Breast epithelium (tissue), 4 donors: ENCODE measurements at regions not wholly inside any gene's neighbourhood (a gene's known extent, or its start where the extent isn't known, plus 50 kb on each side); places are given as distances from the start of the nearest gene placed in this dataset.

Experiments used
- DNase-seq, 2 donors: peaks; one replicate each; pipeline ENCODE4 v3.0.0-alpha.2; 2019; ENCODE audit warnings: low spot score in 2 of 2
- H3K27ac ChIP-seq, 2 donors: fragments of 200-600 bp; sonication (generic) in 1 of 2; one replicate each; pipeline ENCODE4 v1.5.1; 2016 to 2019; ENCODE audit warnings: mild to moderate bottlenecking in 1 of 2
- H3K27me3 ChIP-seq, 2 donors: fragments of 200-600 bp; sonication (generic) in 1 of 2; one replicate each; pipeline versions ENCODE4 v1.5.1 to v1.6.0; 2017 to 2019; ENCODE audit warnings: control low read depth in 1 of 2, mild to moderate bottlenecking in 1 of 2
- H3K36me3 ChIP-seq: fragments of 200-600 bp; one replicate; pipeline ENCODE4 v1.5.1; 2019
- H3K4me1 ChIP-seq, 2 donors: fragments of 200-600 bp; sonication (generic); one replicate each; pipeline ENCODE4 v1.5.1; 2016 to 2019; ENCODE audit warnings: control low read depth in 1 of 2
- H3K4me3 ChIP-seq, 3 donors: fragments of 200-600 bp; sonication (generic); 1 replicate in 2 of 3; 2 replicates in 1 of 3; pipeline ENCODE4 v1.5.1; 2016 to 2019; ENCODE audit warnings: mild to moderate bottlenecking in 3 of 3, moderate library complexity in 2 of 3
- H3K9me3 ChIP-seq, 2 donors: fragments of 200-600 bp; sonication (generic) in 1 of 2; one replicate each; pipeline ENCODE4 v1.5.1; 2016 to 2019; ENCODE audit warnings: control low read depth in 1 of 2
- POLR2A ChIP-seq: fragments of 450-650 bp; IDR thresholded peaks from one replicate; pipeline ENCODE4 v1.6.1; 2016; ENCODE audit warnings: antibody characterized with exemption, mild to moderate bottlenecking, moderate library complexity
- POLR2AphosphoS5 ChIP-seq, 3 donors: sonication (generic); formaldehyde crosslinking; IDR thresholded peaks; one replicate each; pipeline ENCODE4 v1.6.1; 2017; ENCODE audit warnings: antibody characterized with exemption in 3 of 3
- intact Hi-C: fragments of 100-400 bp; cut with DNase I; formaldehyde crosslinking; loops from one replicate; pipeline ENCODE4 v1.15.1; 2023; ENCODE audit warnings: low total_unique reads
- TF ChIP-seq, protein P1 (sequence below), 3 donors: fragments of 450-650 bp; IDR thresholded peaks; one replicate each; pipeline ENCODE4 v1.5.1; 2016 to 2017; ENCODE audit warnings: antibody characterized with exemption in 3 of 3, mild to moderate bottlenecking in 3 of 3, moderate library complexity in 3 of 3

DNA sequence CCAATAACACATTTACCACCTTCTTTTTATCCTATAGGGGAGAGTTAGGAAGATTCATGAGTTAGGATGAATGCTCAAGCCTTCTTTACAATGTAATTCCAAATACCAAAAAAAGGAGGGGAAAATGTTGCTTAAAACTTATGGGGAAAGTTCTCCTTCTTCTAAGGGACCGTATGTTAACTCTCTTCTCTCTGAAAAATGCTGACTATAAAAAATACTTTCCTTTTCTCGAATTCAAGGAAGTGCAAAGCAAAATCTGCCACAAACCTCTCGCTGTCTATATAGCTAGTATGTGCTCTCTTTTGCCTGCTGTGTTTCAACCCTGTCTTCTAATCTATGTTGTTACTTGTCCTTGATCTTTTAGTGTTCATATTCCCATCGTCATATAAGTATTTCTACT lies 768.6 kb upstream of the C9orf72 start:
- no peak for TF ChIP-seq POLR2AphosphoS5 (IDR thresholded peaks at IDR 0.05)
- no peak for TF ChIP-seq POLR2A
- TF ChIP-seq, protein P1, sequence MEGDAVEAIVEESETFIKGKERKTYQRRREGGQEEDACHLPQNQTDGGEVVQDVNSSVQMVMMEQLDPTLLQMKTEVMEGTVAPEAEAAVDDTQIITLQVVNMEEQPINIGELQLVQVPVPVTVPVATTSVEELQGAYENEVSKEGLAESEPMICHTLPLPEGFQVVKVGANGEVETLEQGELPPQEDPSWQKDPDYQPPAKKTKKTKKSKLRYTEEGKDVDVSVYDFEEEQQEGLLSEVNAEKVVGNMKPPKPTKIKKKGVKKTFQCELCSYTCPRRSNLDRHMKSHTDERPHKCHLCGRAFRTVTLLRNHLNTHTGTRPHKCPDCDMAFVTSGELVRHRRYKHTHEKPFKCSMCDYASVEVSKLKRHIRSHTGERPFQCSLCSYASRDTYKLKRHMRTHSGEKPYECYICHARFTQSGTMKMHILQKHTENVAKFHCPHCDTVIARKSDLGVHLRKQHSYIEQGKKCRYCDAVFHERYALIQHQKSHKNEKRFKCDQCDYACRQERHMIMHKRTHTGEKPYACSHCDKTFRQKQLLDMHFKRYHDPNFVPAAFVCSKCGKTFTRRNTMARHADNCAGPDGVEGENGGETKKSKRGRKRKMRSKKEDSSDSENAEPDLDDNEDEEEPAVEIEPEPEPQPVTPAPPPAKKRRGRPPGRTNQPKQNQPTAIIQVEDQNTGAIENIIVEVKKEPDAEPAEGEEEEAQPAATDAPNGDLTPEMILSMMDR (IDR thresholded peaks at IDR 0.05): no peak
- no peaks in the 10 kb centered on the region for H3K36me3 ChIP-seq
- H3K27ac ChIP-seq: no peak overlapping the region
- no peak overlapping the region for H3K4me3 ChIP-seq
- no peaks in the 10 kb centered on the region for H3K4me1 ChIP-seq
- intact Hi-C loops: loop anchor here (10.0 kb wide), 1 partner anchor 563 kb away; no protein-coding TSS in a partner anchor
- DNase-seq: no peak
- no peaks in the 10 kb centered on the region for H3K27me3 ChIP-seq
- no peaks in the 10 kb centered on the region for H3K9me3 ChIP-seq

DNA sequence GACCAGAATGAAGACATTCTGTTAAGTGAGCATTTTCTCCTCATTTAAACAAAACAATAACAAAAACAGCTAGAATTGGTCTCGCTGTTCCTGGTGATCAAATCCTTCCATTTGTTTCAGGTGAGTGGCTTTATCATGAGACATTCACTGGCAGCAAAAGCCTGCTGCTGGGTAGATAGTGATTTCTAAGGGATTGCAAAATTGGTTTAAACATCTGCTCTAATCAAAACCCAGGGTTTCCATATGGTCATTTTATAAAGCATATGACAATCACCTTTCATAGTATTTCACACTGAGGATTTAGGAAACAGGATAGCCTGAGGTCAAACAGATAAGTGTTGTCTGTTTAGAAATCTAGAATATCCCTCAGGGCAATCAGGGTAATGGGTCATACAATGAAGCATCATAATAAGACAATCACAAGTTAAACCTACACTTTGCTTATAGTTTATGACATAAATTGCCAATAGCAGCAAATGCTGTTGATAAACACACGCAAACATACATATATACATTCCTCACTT lies 769.6 kb upstream of the C9orf72 start:
- no peak for DNase-seq
- H3K4me1 ChIP-seq: no peaks in the 10 kb centered on the region
- no peaks in the 10 kb centered on the region for H3K9me3 ChIP-seq
- no peak overlapping the region for H3K4me3 ChIP-seq
- H3K27me3 ChIP-seq: no peaks in the 10 kb centered on the region
- intact Hi-C loops: loop anchor here (10.0 kb wide), 1 partner anchor 562 kb away; no protein-coding TSS in a partner anchor
- no peaks in the 10 kb centered on the region for H3K36me3 ChIP-seq
- TF ChIP-seq POLR2A (no peak), POLR2AphosphoS5 (IDR thresholded peaks at IDR 0.05) (no peak)
- TF ChIP-seq, protein P1 (IDR thresholded peaks at IDR 0.05): no peak
- H3K27ac ChIP-seq: no peak overlapping the region

DNA sequence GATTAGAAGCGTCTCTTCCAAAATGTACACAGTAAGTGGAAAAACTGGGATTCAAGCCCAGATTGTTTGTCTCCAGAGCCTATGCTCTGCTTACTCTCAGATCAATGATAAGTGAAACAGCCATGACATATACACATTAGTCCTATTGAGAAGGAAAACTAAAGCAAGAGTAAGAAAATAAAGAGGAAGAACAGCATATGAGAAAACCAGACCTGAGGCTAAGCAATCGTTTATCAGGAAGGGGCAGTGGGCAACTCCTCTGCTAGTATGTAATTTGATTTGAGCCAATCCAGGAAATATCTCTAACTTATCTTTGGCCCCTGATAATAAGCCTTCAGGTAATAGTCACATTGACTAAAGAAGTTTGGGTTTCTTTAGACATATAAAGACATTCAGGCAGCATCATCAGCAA lies 789.9 kb upstream of the C9orf72 start:
- Histone ChIP-seq H3K27me3 (no peaks in the 10 kb centered on the region), H3K36me3 (no peaks in the 10 kb centered on the region), H3K4me1 (no peaks in the 10 kb centered on the region), H3K4me3 (no peak overlapping the region), H3K9me3 (no peaks in the 10 kb centered on the region), H3K27ac (no peak overlapping the region)
- intact Hi-C loops: no loop called here
- TF ChIP-seq POLR2A (no peak), POLR2AphosphoS5 (IDR thresholded peaks at IDR 0.05) (no peak)
- TF ChIP-seq, protein P1 (IDR thresholded peaks at IDR 0.05): no peak
- no peak for DNase-seq

DNA sequence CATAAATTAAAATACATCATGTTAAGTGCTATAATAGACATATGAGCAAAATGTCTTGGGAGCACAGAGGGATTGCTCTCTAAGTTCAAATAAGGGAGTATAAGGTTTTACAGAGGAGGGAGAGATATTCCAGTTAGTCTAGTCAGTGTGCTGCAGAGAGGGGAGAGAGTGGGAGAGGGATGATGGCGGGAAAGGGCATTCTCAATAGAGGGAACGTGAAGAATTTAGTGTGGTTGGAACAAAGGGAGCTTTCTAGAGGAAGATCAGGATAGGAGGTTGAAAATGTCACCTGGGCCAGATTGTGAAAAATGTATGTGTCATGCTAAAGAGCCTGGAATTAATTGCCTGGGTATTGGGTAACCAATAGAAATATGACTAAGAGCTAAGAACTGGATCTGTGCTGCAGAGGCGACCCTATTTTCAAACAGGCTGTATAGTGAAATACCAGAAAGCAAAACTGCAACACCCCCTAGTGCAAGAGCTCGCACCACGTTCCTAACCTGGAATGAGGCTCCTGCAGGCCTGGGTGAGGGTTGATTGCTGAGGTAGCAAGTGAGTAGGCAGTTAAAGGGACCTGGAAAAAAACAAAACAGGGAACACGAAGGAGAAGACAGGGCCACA lies 791.8 kb upstream of the C9orf72 start:
- Histone ChIP-seq H3K27me3 (no peaks in the 10 kb centered on the region), H3K9me3 (no peaks in the 10 kb centered on the region)
- no peak for DNase-seq

DNA sequence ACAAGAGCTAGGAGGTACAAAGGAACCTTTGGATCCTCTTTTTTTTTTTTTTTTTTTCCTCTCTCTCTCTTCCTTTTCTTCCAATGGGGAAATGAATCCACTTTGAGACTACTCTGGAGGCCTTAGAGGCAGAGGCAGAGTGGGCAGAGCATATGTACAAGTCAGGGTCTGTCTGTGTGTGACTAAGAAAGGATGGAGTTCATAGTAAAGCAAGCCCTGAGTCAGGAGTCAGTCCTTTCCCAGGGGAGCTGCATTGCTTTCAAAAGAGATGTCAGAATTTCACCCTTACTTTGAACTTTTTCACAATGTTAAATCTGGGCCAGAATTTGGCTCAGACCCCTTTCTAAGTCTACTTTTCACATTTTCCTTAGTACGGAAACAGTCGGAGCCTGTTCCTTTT lies 792.4 kb upstream of the C9orf72 start:
- intact Hi-C loops: no loop called here
- no peak for TF ChIP-seq POLR2A
- no peak for TF ChIP-seq POLR2AphosphoS5 (IDR thresholded peaks at IDR 0.05)
- TF ChIP-seq, protein P1 (IDR thresholded peaks at IDR 0.05): no peak
- Histone ChIP-seq H3K27me3 (no peaks in the 10 kb centered on the region), H3K4me1 (no peaks in the 10 kb centered on the region), H3K9me3 (no peaks in the 10 kb centered on the region), H3K36me3 (no peaks in the 10 kb centered on the region), H3K4me3 (no peak overlapping the region), H3K27ac (no peak overlapping the region)
- DNase-seq: no peak

More for the DNA sequence above, 791.8 kb upstream of the C9orf72 start:
- intact Hi-C loops: no loop called here
- Histone ChIP-seq H3K4me3 (no peak overlapping the region), H3K4me1 (no peaks in the 10 kb centered on the region), H3K27ac (no peak overlapping the region), H3K36me3 (no peaks in the 10 kb centered on the region)
- TF ChIP-seq POLR2AphosphoS5 (IDR thresholded peaks at IDR 0.05) (no peak), POLR2A (no peak)
- TF ChIP-seq, protein P1 (IDR thresholded peaks at IDR 0.05): no peak
